ENCODE measurements at regions not wholly inside any gene's neighbourhood (a gene's known extent, or its start where the extent isn't known, plus 50 kb on each side); places are given as distances from the start of the nearest gene placed in this dataset.

- TF ChIP-seq EP300 (IDR thresholded peaks at IDR 0.05) (no peak), CTCF (IDR thresholded peaks at IDR 0.05) (no peak), POLR2A (IDR thresholded peaks at IDR 0.05) (no peak)
- WGBS, 2 donors, result 53 to 54% methylated on average over 3 of the region's 3 CpGs
- no peak overlapping the region for H3K4me3 ChIP-seq
- H3K9me3 ChIP-seq, result no peaks in the 10 kb centered on the region
- H3K27ac ChIP-seq, result no peak overlapping the region
- H3K4me1 ChIP-seq, result no peaks in the 10 kb centered on the region
- H3K27me3 ChIP-seq, result no peaks in the 10 kb centered on the region
- DNase-seq (ENCODE audit: low spot score in 2 of 2), result no peak
- H3K36me3 ChIP-seq, result no peaks in the 10 kb centered on the region
These were observed 149.1 kb upstream of the CELF4 start for GRCh38 chr18:37714691-37715090.

GRCh38 chr18:37712776-37713175, 147.2 kb upstream of the CELF4 start:
- DNase-seq (ENCODE audit: low spot score in 2 of 2), result no peak
- no peak for TF ChIP-seq EP300 (IDR thresholded peaks at IDR 0.05)
- no peak for TF ChIP-seq CTCF (IDR thresholded peaks at IDR 0.05)
- TF ChIP-seq POLR2A (IDR thresholded peaks at IDR 0.05), result no peak
- H3K4me3 ChIP-seq, result no peak overlapping the region
- no peaks in the 10 kb centered on the region for H3K36me3 ChIP-seq
- H3K9me3 ChIP-seq, result no peaks in the 10 kb centered on the region
- no peaks in the 10 kb centered on the region for H3K4me1 ChIP-seq
- no peak overlapping the region for H3K27ac ChIP-seq
- H3K27me3 ChIP-seq, result no peaks in the 10 kb centered on the region

- Histone ChIP-seq H3K4me1 (no peaks in the 10 kb centered on the region), H3K9me3 (no peaks in the 10 kb centered on the region), H3K27me3 (no peaks in the 10 kb centered on the region), H3K27ac (no peak overlapping the region), H3K4me3 (no peak overlapping the region), H3K36me3 (no peaks in the 10 kb centered on the region)
- 75 to 85% methylated on average over 4 of the region's 4 CpGs for WGBS, 2 donors
- TF ChIP-seq POLR2A (IDR thresholded peaks at IDR 0.05) (no peak), EP300 (IDR thresholded peaks at IDR 0.05) (no peak), CTCF (IDR thresholded peaks at IDR 0.05) (no peak)
- no peak for DNase-seq (ENCODE audit: low spot score in 2 of 2)
These were observed 146.3 kb upstream of the CELF4 start for GRCh38 chr18:37711766-37712505.

- DNase-seq (ENCODE audit: low spot score in 2 of 2), result no peak
- H3K4me1 ChIP-seq, result no peaks in the 10 kb centered on the region
- no peak overlapping the region for H3K4me3 ChIP-seq
- 36 to 57% methylated on average over 1 of the region's 1 CpG for WGBS, 2 donors
- H3K9me3 ChIP-seq, result no peaks in the 10 kb centered on the region
- H3K27ac ChIP-seq, result no peak overlapping the region
- no peaks in the 10 kb centered on the region for H3K36me3 ChIP-seq
- TF ChIP-seq EP300 (IDR thresholded peaks at IDR 0.05), result no peak
- H3K27me3 ChIP-seq, result no peaks in the 10 kb centered on the region
These were observed 145.1 kb upstream of the CELF4 start for GRCh38 chr18:37710726-37711125.

- Histone ChIP-seq H3K4me1 (no peaks in the 10 kb centered on the region), H3K9me3 (no peaks in the 10 kb centered on the region), H3K36me3 (no peaks in the 10 kb centered on the region), H3K27ac (no peak overlapping the region), H3K27me3 (no peaks in the 10 kb centered on the region), H3K4me3 (no peak overlapping the region)
- DNase-seq (ENCODE audit: low spot score in 2 of 2), result no peak
- whole genome bisulfite sequencing, 2 donors, result 74 to 83% methylated on average over 2 of the region's 2 CpGs
- no peak for TF ChIP-seq EP300 (IDR thresholded peaks at IDR 0.05)
- no peak for TF ChIP-seq POLR2A (IDR thresholded peaks at IDR 0.05)
- no peak for TF ChIP-seq CTCF (IDR thresholded peaks at IDR 0.05)
These were observed 144.1 kb upstream of the CELF4 start for GRCh38 chr18:37709740-37710139.

- 68 to 76% methylated on average over 7 of the region's 7 CpGs for WGBS, 2 donors
These were observed 139.4 kb upstream of the CELF4 start for GRCh38 chr18:37705016-37705415.

More at GRCh38 chr18:37705016-37705415, 139.4 kb upstream of the CELF4 start:
- Histone ChIP-seq H3K9me3 (no peaks in the 10 kb centered on the region), H3K27me3 (no peaks in the 10 kb centered on the region), H3K4me3 (no peak overlapping the region), H3K4me1 (no peaks in the 10 kb centered on the region), H3K27ac (no peak overlapping the region), H3K36me3 (no peaks in the 10 kb centered on the region)
- TF ChIP-seq EP300 (IDR thresholded peaks at IDR 0.05), result no peak
- no peak for TF ChIP-seq POLR2A (IDR thresholded peaks at IDR 0.05)
- no peak for TF ChIP-seq CTCF (IDR thresholded peaks at IDR 0.05)
- DNase-seq (ENCODE audit: low spot score in 2 of 2), result no peak
